ENCODE measurements at regions not wholly inside any gene's neighbourhood (a gene's known extent, or its start where the extent isn't known, plus 50 kb on each side); places are given as distances from the start of the nearest gene placed in this dataset.

DNA sequence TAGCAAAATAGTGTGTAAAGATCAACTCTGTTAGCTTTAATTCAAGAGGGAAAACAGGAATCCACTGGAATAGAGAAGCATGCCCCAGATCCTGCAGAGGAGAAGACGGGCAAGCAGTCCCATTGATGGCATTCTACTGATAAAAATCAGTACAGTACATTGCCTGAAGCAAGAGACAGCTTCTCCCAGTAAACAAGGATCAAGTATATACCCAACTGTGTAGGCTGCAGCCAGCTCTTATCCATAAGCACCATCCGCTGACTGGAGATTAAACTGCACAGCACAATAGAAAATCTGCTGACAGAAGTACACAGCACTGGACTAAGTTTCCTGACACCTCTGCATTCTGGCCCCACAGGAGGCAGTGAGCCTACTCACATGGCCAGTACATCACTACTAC, 110.1 kb downstream of the COX18 start:
- Histone ChIP-seq H3K4me1 (ENCODE audit: insufficient read depth, poor library complexity, severe bottlenecking) (no peaks in the 10 kb centered on the region), H3K36me3 (ENCODE audit: low read depth) (no peaks in the 10 kb centered on the region), H3K4me3 (ENCODE audit: severe bottlenecking) (no peak overlapping the region), H3K27ac (ENCODE audit: poor library complexity, severe bottlenecking) (no peak overlapping the region), H3K27me3 (ENCODE audit: insufficient read depth, poor library complexity, severe bottlenecking) (no peaks in the 10 kb centered on the region), H3K9me3 (ENCODE audit: severe bottlenecking) (no peaks in the 10 kb centered on the region)
- TF ChIP-seq, protein P1, sequence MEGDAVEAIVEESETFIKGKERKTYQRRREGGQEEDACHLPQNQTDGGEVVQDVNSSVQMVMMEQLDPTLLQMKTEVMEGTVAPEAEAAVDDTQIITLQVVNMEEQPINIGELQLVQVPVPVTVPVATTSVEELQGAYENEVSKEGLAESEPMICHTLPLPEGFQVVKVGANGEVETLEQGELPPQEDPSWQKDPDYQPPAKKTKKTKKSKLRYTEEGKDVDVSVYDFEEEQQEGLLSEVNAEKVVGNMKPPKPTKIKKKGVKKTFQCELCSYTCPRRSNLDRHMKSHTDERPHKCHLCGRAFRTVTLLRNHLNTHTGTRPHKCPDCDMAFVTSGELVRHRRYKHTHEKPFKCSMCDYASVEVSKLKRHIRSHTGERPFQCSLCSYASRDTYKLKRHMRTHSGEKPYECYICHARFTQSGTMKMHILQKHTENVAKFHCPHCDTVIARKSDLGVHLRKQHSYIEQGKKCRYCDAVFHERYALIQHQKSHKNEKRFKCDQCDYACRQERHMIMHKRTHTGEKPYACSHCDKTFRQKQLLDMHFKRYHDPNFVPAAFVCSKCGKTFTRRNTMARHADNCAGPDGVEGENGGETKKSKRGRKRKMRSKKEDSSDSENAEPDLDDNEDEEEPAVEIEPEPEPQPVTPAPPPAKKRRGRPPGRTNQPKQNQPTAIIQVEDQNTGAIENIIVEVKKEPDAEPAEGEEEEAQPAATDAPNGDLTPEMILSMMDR (IDR thresholded peaks at IDR 0.05; ENCODE audit: poor library complexity, severe bottlenecking): no peak
- DNase-seq (ENCODE audit: low spot score) (no peak), ATAC-seq (ENCODE audit: low read depth) (no peak)

DNA sequence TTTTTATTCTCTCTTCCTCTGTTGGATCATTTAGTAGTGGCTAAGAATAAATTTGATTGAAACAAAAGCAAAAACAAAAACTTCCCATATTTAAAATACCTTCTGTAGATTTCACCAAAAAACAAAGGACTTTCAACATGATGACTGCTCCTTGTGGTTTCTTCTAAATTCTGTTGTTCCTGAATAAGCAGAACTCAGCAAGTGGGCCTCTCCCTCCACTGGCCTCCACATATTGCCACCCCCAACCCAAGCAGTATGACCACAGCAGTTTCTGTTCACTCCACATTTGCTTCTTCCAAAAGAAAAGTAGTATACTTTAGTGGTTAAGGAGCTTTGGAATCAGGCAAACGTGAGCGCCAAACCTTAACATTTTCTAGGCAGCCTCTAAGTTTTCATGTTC, 114.7 kb downstream of the COX18 start:
- Histone ChIP-seq H3K27ac (ENCODE audit: poor library complexity, severe bottlenecking) (no peak overlapping the region), H3K4me3 (ENCODE audit: severe bottlenecking) (no peak overlapping the region), H3K27me3 (ENCODE audit: insufficient read depth, poor library complexity, severe bottlenecking) (no peaks in the 10 kb centered on the region), H3K9me3 (ENCODE audit: severe bottlenecking) (no peaks in the 10 kb centered on the region), H3K36me3 (ENCODE audit: low read depth) (no peaks in the 10 kb centered on the region), H3K4me1 (ENCODE audit: insufficient read depth, poor library complexity, severe bottlenecking) (peaks cover 14% of the 10 kb centered on the region)
- TF ChIP-seq, protein P1 (IDR thresholded peaks at IDR 0.05; ENCODE audit: poor library complexity, severe bottlenecking): no peak
- no peak for DNase-seq (ENCODE audit: low spot score)
- ATAC-seq (ENCODE audit: low read depth): no peak

DNA sequence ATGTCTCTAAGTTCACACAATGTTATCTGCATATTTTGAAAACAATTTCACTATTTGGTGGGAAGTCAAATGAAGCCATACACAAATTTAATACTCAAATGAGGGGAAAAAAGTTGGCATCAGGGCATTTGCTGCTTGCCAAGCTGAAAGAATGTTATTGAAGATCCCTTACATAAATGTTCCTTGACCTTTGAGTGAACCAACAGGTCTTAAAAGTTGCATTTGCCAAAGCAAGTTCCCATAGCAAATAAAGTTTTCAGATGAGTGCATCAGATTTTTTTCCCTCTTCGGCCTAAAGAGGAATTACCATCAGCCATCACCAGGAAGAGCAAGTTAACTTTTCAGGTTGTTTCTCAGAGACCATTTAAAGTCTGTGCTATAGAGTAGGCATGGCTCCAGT, 115.9 kb downstream of the COX18 start:
- H3K9me3 ChIP-seq (ENCODE audit: severe bottlenecking): no peaks in the 10 kb centered on the region
- ATAC-seq (ENCODE audit: low read depth): no peak
- peaks cover 14% of the 10 kb centered on the region for H3K4me1 ChIP-seq (ENCODE audit: insufficient read depth, poor library complexity, severe bottlenecking)
- DNase-seq (ENCODE audit: low spot score): no peak
- no peaks in the 10 kb centered on the region for H3K36me3 ChIP-seq (ENCODE audit: low read depth)
- H3K27ac ChIP-seq (ENCODE audit: poor library complexity, severe bottlenecking): no peak overlapping the region
- TF ChIP-seq, protein P1 (IDR thresholded peaks at IDR 0.05; ENCODE audit: poor library complexity, severe bottlenecking): no peak
- H3K4me3 ChIP-seq (ENCODE audit: severe bottlenecking): no peak overlapping the region
- no peaks in the 10 kb centered on the region for H3K27me3 ChIP-seq (ENCODE audit: insufficient read depth, poor library complexity, severe bottlenecking)

DNA sequence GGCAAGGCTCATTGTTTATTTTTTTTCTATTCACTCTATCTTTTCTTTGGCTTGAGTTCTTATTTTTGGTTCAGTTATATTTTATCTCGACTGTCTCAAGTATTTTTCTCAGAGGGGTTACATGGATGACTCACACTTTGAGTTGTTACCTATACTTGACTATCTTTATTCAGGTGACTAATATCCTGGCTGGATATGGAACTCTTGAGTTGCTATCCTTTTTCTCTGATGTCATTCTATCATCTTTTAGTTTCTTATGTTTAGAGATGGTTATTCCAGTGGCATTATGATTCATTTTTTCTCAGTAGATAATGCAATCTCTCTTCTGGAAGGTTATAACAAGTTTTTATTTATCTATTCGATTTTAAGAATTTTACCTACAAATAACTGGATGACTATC, 117.9 kb downstream of the COX18 start:
- Histone ChIP-seq H3K27me3 (ENCODE audit: insufficient read depth, poor library complexity, severe bottlenecking) (no peaks in the 10 kb centered on the region), H3K9me3 (ENCODE audit: severe bottlenecking) (no peaks in the 10 kb centered on the region), H3K4me3 (ENCODE audit: severe bottlenecking) (no peak overlapping the region), H3K4me1 (ENCODE audit: insufficient read depth, poor library complexity, severe bottlenecking) (peaks cover 14% of the 10 kb centered on the region), H3K27ac (ENCODE audit: poor library complexity, severe bottlenecking) (peak overlapping the region; percentile 36), H3K36me3 (ENCODE audit: low read depth) (no peaks in the 10 kb centered on the region)
- ATAC-seq (ENCODE audit: low read depth): peak; percentile 98
- TF ChIP-seq, protein P1 (IDR thresholded peaks at IDR 0.05; ENCODE audit: poor library complexity, severe bottlenecking): no peak
- DNase-seq (ENCODE audit: low spot score): no peak

DNA sequence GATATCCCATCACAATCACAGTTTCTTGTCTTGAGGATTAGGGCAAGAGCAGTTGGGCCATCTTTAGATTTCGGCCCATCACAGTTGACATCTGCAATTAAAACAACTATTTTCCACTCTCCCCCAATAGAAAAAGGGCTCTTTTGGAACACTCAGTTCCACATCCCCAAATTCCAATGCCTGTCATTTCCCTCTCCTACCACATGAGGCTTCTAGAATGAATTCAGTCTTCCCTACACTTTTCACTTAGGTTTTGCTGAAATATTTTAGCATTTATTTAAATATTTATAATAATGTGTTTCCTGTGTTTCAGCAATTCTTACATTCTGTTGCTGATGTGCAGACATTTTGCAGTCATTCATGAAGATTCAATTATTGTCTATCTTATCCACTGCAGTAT, 118.4 kb downstream of the COX18 start:
- peaks cover 14% of the 10 kb centered on the region for H3K4me1 ChIP-seq (ENCODE audit: insufficient read depth, poor library complexity, severe bottlenecking)
- TF ChIP-seq, protein P1 (IDR thresholded peaks at IDR 0.05; ENCODE audit: poor library complexity, severe bottlenecking): peak; percentile 16
- H3K36me3 ChIP-seq (ENCODE audit: low read depth): no peaks in the 10 kb centered on the region
- no peak overlapping the region for H3K4me3 ChIP-seq (ENCODE audit: severe bottlenecking)
- H3K9me3 ChIP-seq (ENCODE audit: severe bottlenecking): no peaks in the 10 kb centered on the region
- H3K27me3 ChIP-seq (ENCODE audit: insufficient read depth, poor library complexity, severe bottlenecking): no peaks in the 10 kb centered on the region
- peak overlapping the region; percentile 36 for H3K27ac ChIP-seq (ENCODE audit: poor library complexity, severe bottlenecking)
- 0 out of 3 replicates have a peak, but pooled peaks have one; percentile 33 for ATAC-seq (ENCODE audit: low read depth)
- no peak for DNase-seq (ENCODE audit: low spot score)
